Adrenal gland (tissue), 5 donors: ENCODE measurements at regions not wholly inside any gene's neighbourhood (a gene's known extent, or its start where the extent isn't known, plus 50 kb on each side); places are given as distances from the start of the nearest gene placed in this dataset.

Experiments used
- POLR2A ChIP-seq, 2 donors: fragments of 450-650 bp; IDR thresholded peaks; one replicate each; pipeline ENCODE4 v1.6.1; 2017; ENCODE audit warnings: antibody characterized with exemption in 2 of 2, mild to moderate bottlenecking in 2 of 2, moderate library complexity in 1 of 2
- TF ChIP-seq, protein P1 (sequence below), 6 experiments: fragments of 450-650 bp in 4 of 6; fragments of 200-600 bp in 2 of 6; sonication (generic) in 1 of 6; IDR thresholded peaks; 1 replicate in 5 of 6; 2 replicates in 1 of 6; pipeline versions ENCODE4 v1.5.1 to v1.8.0; 2016 to 2021; ENCODE audit warnings: antibody characterized with exemption in 6 of 6, mild to moderate bottlenecking in 2 of 6, moderate library complexity in 1 of 6
- donor health status: DM: no; HTN: no; CAD: no.

DNA sequence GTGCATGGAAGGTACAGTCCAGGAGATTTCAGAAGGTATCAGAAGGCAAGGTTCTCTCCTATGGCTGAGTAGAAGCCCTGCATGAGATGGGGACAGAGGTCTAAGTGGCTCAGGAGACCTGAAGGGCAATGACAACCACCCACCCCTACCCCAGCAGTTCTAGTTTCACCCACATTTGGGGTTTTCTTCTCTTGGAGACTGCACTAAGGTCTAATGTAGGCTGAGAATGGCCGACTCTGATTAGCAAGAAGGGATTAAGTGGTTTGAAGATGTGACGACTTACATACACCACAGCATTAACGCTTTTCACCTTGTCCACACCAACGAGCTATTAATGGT, 71.7 kb upstream of the SOX5 start:
- TF ChIP-seq, protein P1, sequence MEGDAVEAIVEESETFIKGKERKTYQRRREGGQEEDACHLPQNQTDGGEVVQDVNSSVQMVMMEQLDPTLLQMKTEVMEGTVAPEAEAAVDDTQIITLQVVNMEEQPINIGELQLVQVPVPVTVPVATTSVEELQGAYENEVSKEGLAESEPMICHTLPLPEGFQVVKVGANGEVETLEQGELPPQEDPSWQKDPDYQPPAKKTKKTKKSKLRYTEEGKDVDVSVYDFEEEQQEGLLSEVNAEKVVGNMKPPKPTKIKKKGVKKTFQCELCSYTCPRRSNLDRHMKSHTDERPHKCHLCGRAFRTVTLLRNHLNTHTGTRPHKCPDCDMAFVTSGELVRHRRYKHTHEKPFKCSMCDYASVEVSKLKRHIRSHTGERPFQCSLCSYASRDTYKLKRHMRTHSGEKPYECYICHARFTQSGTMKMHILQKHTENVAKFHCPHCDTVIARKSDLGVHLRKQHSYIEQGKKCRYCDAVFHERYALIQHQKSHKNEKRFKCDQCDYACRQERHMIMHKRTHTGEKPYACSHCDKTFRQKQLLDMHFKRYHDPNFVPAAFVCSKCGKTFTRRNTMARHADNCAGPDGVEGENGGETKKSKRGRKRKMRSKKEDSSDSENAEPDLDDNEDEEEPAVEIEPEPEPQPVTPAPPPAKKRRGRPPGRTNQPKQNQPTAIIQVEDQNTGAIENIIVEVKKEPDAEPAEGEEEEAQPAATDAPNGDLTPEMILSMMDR (IDR thresholded peaks at IDR 0.05), result no peak
- TF ChIP-seq POLR2A (IDR thresholded peaks at IDR 0.05), result no peak
